BLaER1 treated with 17β-estradiol and CSF1 and Interleukin-3, amounts not matched to agents 10 nM and 100 nM (cell line): ENCODE measurements at regions not wholly inside any gene's neighbourhood (a gene's known extent, or its start where the extent isn't known, plus 50 kb on each side); places are given as distances from the start of the nearest gene placed in this dataset.

Experiments
- H3K27ac ChIP-seq, 11 experiments: shearing (Covaris generic); formaldehyde crosslinking; 2 replicates each; pipeline ENCODE4 v1.8.1; 2022
- H3K27me3 ChIP-seq, 11 experiments: shearing (Covaris generic); formaldehyde crosslinking; 2 replicates each; pipeline ENCODE4 v1.8.1; 2022
- H3K36me3 ChIP-seq, 11 experiments: shearing (Covaris generic); formaldehyde crosslinking; 2 replicates each; pipeline ENCODE4 v1.8.1; 2022
- H3K4me1 ChIP-seq, 10 experiments: shearing (Covaris generic); formaldehyde crosslinking; 2 replicates each; pipeline ENCODE4 v1.8.1; 2022
- H3K4me2 ChIP-seq, 11 experiments: shearing (Covaris generic); formaldehyde crosslinking; 2 replicates each; pipeline ENCODE4 v1.8.1; 2022
- H3K4me3 ChIP-seq, 10 experiments: shearing (Covaris generic); formaldehyde crosslinking; 2 replicates each; pipeline ENCODE4 v1.8.1; 2022
- H3K9ac ChIP-seq, 11 experiments: shearing (Covaris generic); formaldehyde crosslinking; 2 replicates each; pipeline ENCODE4 v1.8.1; 2022
- H3K9me3 ChIP-seq, 11 experiments: shearing (Covaris generic); formaldehyde crosslinking; replicated peaks in 1 of 11; 2 replicates each; pipeline ENCODE4 v1.8.1; 2022
- H4K20me1 ChIP-seq, 11 experiments: shearing (Covaris generic); formaldehyde crosslinking; 2 replicates each; pipeline ENCODE4 v1.8.1; 2022
- Cebpa-rat ChIP-seq, 11 experiments: shearing (Covaris generic); IDR thresholded peaks; 2 replicates each; pipeline ENCODE4 v1.8.1; 2022

DNA sequence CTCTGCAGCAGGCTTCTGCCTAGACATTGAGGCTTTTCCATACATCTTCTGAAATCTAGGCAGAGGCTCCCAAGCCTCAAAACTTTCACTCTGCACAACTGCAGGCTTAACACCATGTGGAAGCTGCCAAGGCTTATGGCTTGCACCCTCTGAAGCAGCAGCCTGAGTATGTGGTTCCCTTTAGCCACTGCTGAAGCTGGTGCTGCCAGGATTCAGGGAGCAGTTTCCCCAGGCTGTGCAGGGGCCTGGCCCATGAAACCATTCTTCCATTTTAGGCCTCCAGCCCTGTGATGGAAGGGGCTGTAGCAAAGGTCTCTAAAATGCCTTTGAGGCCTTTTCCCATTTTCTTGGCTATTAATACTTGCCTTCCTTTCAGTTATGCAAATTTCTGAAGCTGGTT lies 680.3 kb upstream of the FTMT start:
- Histone ChIP-seq H3K27me3 (no peaks in the 10 kb centered on the region), H3K9me3 (no peaks in the 10 kb centered on the region), H3K36me3 (no peaks in the 10 kb centered on the region), H3K4me1 (peaks cover 0 to 7% (median 0%) of the 10 kb centered on the region in 10 experiments; a peak in 7 of 20 replicates), H3K4me3 (no peak overlapping the region), H3K4me2 (peak overlapping the region in 6 of 11 experiments; percentile 11 to 47 (median 32); a peak in 6 of 22 replicates), H3K9ac (no peak overlapping the region), H4K20me1 (no peaks in the 10 kb centered on the region), H3K27ac (no peak overlapping the region)
- no peak for TF ChIP-seq Cebpa-rat (IDR thresholded peaks at IDR 0.05)

GRCh38 chr5:121171834-121172233 lies 679.8 kb upstream of the FTMT start:
- no peak for TF ChIP-seq Cebpa-rat (IDR thresholded peaks at IDR 0.05)
- Histone ChIP-seq H3K4me3 (no peak overlapping the region), H3K9ac (no peak overlapping the region), H3K4me2 (peak overlapping the region in 4 of 11 experiments; percentile 11 to 47 (median 42); a peak in 5 of 22 replicates), H3K4me1 (peaks cover 0 to 7% (median 0%) of the 10 kb centered on the region in 10 experiments; a peak in 7 of 20 replicates), H3K27ac (no peak overlapping the region), H3K9me3 (no peaks in the 10 kb centered on the region), H3K27me3 (no peaks in the 10 kb centered on the region), H3K36me3 (no peaks in the 10 kb centered on the region), H4K20me1 (no peaks in the 10 kb centered on the region)

DNA sequence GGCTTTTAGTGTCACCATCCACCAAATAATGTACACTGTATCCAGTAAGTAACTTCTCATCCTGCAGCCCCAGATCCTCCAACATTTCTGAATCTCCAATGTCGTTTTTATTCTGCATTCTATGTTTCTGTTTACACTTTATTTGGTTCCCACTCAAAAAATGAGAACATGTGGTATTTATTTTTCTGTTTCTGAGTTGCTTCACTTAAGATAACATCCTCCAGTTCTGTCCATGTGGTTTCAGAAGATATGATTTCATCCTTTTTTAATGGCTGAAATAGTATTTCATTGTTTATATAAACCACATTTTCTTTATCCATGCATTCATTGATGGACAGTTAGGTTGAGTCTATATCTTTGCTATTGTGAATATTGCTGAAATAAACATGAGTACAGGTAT lies 677.3 kb upstream of the FTMT start:
- no peaks in the 10 kb centered on the region for H3K27me3 ChIP-seq
- H3K27ac ChIP-seq, result no peak overlapping the region
- no peak for TF ChIP-seq Cebpa-rat (IDR thresholded peaks at IDR 0.05)

GRCh38 chr5:121175986-121176385 lies 675.7 kb upstream of the FTMT start:
- no peaks in the 10 kb centered on the region for H3K36me3 ChIP-seq
- no peak overlapping the region for H3K4me3 ChIP-seq
- no peak overlapping the region for H3K27ac ChIP-seq
- no peaks in the 10 kb centered on the region for H3K27me3 ChIP-seq
- TF ChIP-seq Cebpa-rat (IDR thresholded peaks at IDR 0.05), result no peak
- H3K9me3 ChIP-seq, result no peaks in the 10 kb centered on the region
- no peak overlapping the region for H3K4me2 ChIP-seq
- H3K4me1 ChIP-seq, result peaks cover 0 to 7% (median 0%) of the 10 kb centered on the region in 10 experiments; a peak in 7 of 20 replicates
- H4K20me1 ChIP-seq, result no peaks in the 10 kb centered on the region
- no peak overlapping the region for H3K9ac ChIP-seq

More for the DNA sequence above, 677.3 kb upstream of the FTMT start:
- no peak overlapping the region for H3K9ac ChIP-seq
- no peaks in the 10 kb centered on the region for H4K20me1 ChIP-seq
- no peak overlapping the region for H3K4me2 ChIP-seq
- peaks cover 0 to 7% (median 0%) of the 10 kb centered on the region in 10 experiments; a peak in 7 of 20 replicates for H3K4me1 ChIP-seq
- H3K4me3 ChIP-seq, result no peak overlapping the region
- no peaks in the 10 kb centered on the region for H3K36me3 ChIP-seq
- H3K9me3 ChIP-seq, result no peaks in the 10 kb centered on the region

DNA sequence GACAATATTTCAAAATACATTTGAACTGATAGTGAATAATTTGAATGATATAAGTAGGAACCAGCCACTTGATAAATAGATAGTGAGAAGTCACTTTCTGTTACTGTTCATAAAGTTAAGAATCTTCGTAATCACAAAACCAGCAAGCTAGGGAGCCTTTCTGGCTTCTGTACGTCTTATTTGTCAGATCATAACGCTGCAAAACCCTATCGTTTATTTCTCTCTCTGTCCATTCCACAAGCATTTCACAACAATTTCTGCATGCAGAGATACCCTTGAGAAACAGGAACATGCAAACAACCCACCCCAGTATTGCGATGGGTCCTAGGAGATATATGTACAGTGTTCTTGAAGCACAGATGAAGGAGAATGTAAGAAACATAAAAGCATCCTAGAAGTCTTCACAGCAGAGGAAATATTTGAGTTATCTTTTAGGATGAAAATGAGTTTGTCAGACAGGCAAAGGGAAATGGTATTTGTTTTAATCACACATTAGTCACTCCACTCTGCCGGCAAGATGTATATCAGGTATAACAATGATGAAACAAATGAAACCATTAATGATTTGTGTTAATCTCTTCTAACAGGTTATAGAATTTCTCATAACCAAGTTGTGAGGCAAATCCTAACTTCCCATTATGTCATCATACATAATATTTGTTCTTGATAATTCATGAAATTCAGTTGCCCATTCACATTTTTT lies 668.7 kb upstream of the FTMT start:
- Histone ChIP-seq H3K27me3 (no peaks in the 10 kb centered on the region), H3K4me2 (no peak overlapping the region), H4K20me1 (no peaks in the 10 kb centered on the region), H3K36me3 (no peaks in the 10 kb centered on the region), H3K4me1 (no peaks in the 10 kb centered on the region), H3K9me3 (no peaks in the 10 kb centered on the region), H3K9ac (no peak overlapping the region), H3K27ac (no peak overlapping the region), H3K4me3 (no peak overlapping the region)
- TF ChIP-seq Cebpa-rat (IDR thresholded peaks at IDR 0.05), result no peak

GRCh38 chr5:121188849-121189248 lies 662.8 kb upstream of the FTMT start:
- no peak overlapping the region for H3K4me2 ChIP-seq
- no peaks in the 10 kb centered on the region for H3K36me3 ChIP-seq
- no peak overlapping the region for H3K4me3 ChIP-seq
- no peaks in the 10 kb centered on the region for H3K9me3 ChIP-seq
- TF ChIP-seq Cebpa-rat (IDR thresholded peaks at IDR 0.05), result no peak
- H3K27me3 ChIP-seq, result no peaks in the 10 kb centered on the region
- H4K20me1 ChIP-seq, result no peaks in the 10 kb centered on the region
- no peak overlapping the region for H3K27ac ChIP-seq
- no peak overlapping the region for H3K9ac ChIP-seq
- H3K4me1 ChIP-seq, result no peaks in the 10 kb centered on the region; a peak in 1 of 20 replicates

DNA sequence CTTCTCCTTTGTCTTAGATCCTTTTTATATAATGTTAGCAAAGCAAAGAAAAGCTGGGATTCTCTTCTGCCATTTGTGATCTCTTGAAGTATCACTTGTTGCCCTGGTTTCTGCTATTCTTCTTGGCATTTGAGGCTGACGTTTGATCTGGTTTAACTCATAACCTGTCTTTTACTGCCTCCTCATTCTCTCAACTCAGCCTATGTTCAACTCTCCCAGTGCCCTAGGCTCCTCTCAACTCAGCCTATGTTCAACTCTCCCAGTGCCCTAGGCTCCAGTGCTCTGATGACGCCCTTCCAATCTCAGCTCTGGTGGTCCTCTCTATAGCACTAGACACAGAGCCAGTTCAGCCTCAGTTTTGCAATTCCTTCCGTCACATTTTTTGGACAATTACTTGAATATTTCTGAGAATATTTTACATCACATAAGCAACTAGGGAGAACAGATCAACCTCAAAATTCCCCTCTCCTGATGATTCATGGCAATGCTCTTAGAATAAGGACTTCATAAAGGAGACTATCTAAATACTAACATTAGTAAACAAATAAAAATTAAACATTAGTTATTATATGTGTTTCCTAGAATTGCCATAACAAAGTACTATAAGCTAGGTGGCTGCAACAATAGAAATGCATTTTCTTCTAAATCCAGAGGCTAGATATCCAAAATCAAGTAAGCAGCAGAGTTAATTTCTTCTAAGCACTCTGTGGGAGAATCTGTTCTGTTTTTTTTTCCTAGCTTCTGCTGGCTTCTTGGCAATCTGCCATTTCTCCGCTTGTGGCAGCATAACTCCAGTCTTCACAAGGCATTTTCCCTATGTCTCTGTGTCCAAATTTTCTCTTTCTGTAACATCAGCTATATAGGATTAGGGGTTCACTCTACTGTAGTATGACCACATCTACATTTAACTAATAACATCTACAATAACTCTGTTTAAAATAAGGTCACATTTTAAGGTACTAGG lies 662.1 kb upstream of the FTMT start:
- Histone ChIP-seq H3K36me3 (no peaks in the 10 kb centered on the region), H3K4me3 (no peak overlapping the region), H3K27me3 (no peaks in the 10 kb centered on the region), H3K4me1 (no peaks in the 10 kb centered on the region; a peak in 1 of 20 replicates), H3K9me3 (no peaks in the 10 kb centered on the region), H3K9ac (no peak overlapping the region), H3K27ac (no peak overlapping the region), H4K20me1 (no peaks in the 10 kb centered on the region), H3K4me2 (no peak overlapping the region)
- TF ChIP-seq Cebpa-rat (IDR thresholded peaks at IDR 0.05), result no peak

- H3K27ac ChIP-seq, result no peak overlapping the region
- H4K20me1 ChIP-seq, result no peaks in the 10 kb centered on the region
- no peaks in the 10 kb centered on the region for H3K36me3 ChIP-seq
- no peaks in the 10 kb centered on the region for H3K27me3 ChIP-seq
- no peaks in the 10 kb centered on the region for H3K9me3 ChIP-seq
- H3K4me1 ChIP-seq, result no peaks in the 10 kb centered on the region
- no peak overlapping the region for H3K9ac ChIP-seq
- TF ChIP-seq Cebpa-rat (IDR thresholded peaks at IDR 0.05), result no peak
- no peak overlapping the region for H3K4me2 ChIP-seq
- no peak overlapping the region for H3K4me3 ChIP-seq
Measured at GRCh38 chr5:121199216-121199999, 652.3 kb upstream of the FTMT start.

DNA sequence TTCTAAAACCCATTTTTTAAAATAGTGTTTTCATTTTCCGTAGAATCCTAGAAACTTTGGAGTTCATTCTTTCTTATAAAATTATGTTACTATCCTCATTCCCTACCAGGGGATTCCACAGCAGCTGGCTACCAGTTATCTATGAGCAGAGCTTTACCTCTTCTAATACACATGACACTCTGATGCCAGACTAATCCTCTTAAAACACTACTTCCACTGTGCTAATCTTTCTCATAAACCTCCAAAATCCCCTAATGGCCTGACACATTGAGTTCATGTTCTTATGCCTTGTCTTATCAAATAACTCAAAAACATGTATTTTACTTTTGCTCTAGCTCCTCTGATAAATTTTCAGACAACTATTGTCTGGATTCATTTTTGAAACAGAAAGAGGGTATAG lies 633.6 kb upstream of the FTMT start:
- no peak for TF ChIP-seq Cebpa-rat (IDR thresholded peaks at IDR 0.05)

More for the DNA sequence above, 633.6 kb upstream of the FTMT start:
- Histone ChIP-seq H3K4me2 (no peak overlapping the region), H3K27ac (no peak overlapping the region), H3K27me3 (no peaks in the 10 kb centered on the region), H3K4me3 (no peak overlapping the region), H3K36me3 (no peaks in the 10 kb centered on the region), H3K4me1 (peaks cover 0 to 15% (median 0%) of the 10 kb centered on the region in 10 experiments; a peak in 6 of 20 replicates), H4K20me1 (no peaks in the 10 kb centered on the region), H3K9me3 (peaks cover 0 to 6% (median 0%) of the 10 kb centered on the region in 11 experiments; a peak in 1 of 22 replicates), H3K9ac (no peak overlapping the region)
